WTC11 (cell line): ENCODE measurements at regions not wholly inside any gene's neighbourhood (a gene's known extent, or its start where the extent isn't known, plus 50 kb on each side); places are given as distances from the start of the nearest gene placed in this dataset.

Experiments used
- ATAC-seq: fragments of 200-7000 bp; cut with Tn5 transposase; 2 replicates; pipeline ENCODE4 v1.10.0; 2021; ENCODE audit warnings: mild to moderate bottlenecking, moderate library complexity
- CTCF ChIA-PET: fragments of 300-600 bp; sonication (Branson Sonifier 250); formaldehyde crosslinking; loops from one replicate; lab custom pipeline; 2021; ENCODE audit warnings: antibody characterized with exemption; lab: Charles Lee
- POLR2A ChIA-PET: fragments of 350-600 bp; sonication (Branson Sonifier 250); formaldehyde crosslinking; loops from one replicate; lab custom pipeline; 2021; ENCODE audit warnings: antibody characterized with exemption; lab: Charles Lee
- DNase-seq: peaks from one replicate; pipeline ENCODE4 v3.0.0; 2021; ENCODE audit warnings: low spot score
- H3K27ac Mint-ChIP-seq: 2 replicates; pipeline ENCODE4 v1.8.0; 2021; ENCODE audit warnings: mixed read lengths
- H3K27me3 Mint-ChIP-seq: 2 replicates; pipeline ENCODE4 v1.8.0; 2021; ENCODE audit warnings: low read depth, mild to moderate bottlenecking, moderate library complexity, mixed read lengths
- H3K36me3 Mint-ChIP-seq: 2 replicates; pipeline ENCODE4 v1.8.0; 2021; ENCODE audit warnings: mixed read lengths
- H3K4me1 Mint-ChIP-seq: 2 replicates; pipeline ENCODE4 v1.8.0; 2022; ENCODE audit warnings: mixed read lengths
- H3K4me3 Mint-ChIP-seq: 2 replicates; pipeline ENCODE4 v1.8.0; 2021; ENCODE audit warnings: mild to moderate bottlenecking, moderate library complexity, mixed read lengths
- H3K9me3 Mint-ChIP-seq: 2 replicates; pipeline ENCODE4 v1.8.0; 2021; ENCODE audit warnings: mixed read lengths
- AR ChIP-seq: fragments of 250-450 bp; sonication (Bioruptor Pico); IDR thresholded peaks from 2 replicates; pipeline ENCODE4 v1.9.0; 2021; ENCODE audit warnings: mild to moderate bottlenecking
- ATF6 ChIP-seq: sonication (generic); formaldehyde crosslinking; IDR thresholded peaks from 2 replicates; pipeline ENCODE4 v1.8.1; 2023; ENCODE audit warnings: mild to moderate bottlenecking, missing genetic modification reagents
- CREB1 ChIP-seq: sonication (generic); formaldehyde crosslinking; IDR thresholded peaks from 2 replicates; pipeline ENCODE4 v1.8.0; 2023; ENCODE audit warnings: mild to moderate bottlenecking, missing genetic modification reagents
- E2F5 ChIP-seq: sonication (generic); formaldehyde crosslinking; IDR thresholded peaks from 2 replicates; pipeline ENCODE4 v1.8.1; 2022; ENCODE audit warnings: mild to moderate bottlenecking, moderate library complexity, missing genetic modification reagents
- ERG ChIP-seq: fragments of 250-450 bp; sonication (Bioruptor Pico); IDR thresholded peaks from 2 replicates; pipeline ENCODE4 v1.8.0; 2021; ENCODE audit warnings: mild to moderate bottlenecking
- HMGXB4 ChIP-seq: sonication (generic); formaldehyde crosslinking; IDR thresholded peaks from 2 replicates; pipeline ENCODE4 v1.8.1; 2023; ENCODE audit warnings: mild to moderate bottlenecking, moderate library complexity, missing genetic modification reagents
- JUN ChIP-seq: sonication (generic); formaldehyde crosslinking; IDR thresholded peaks from 2 replicates; pipeline ENCODE4 v1.8.0; 2023; ENCODE audit warnings: mild to moderate bottlenecking, missing genetic modification reagents
- MLX ChIP-seq: sonication (generic); formaldehyde crosslinking; IDR thresholded peaks from 2 replicates; pipeline ENCODE4 v1.8.1; 2023; ENCODE audit warnings: mild to moderate bottlenecking, missing genetic modification reagents, moderate library complexity
- NFATC4 ChIP-seq: fragments of 250-450 bp; sonication (Bioruptor Pico); IDR thresholded peaks from 2 replicates; pipeline ENCODE4 v1.9.0; 2021; ENCODE audit warnings: mild to moderate bottlenecking
- NR1H2 ChIP-seq: sonication (generic); formaldehyde crosslinking; IDR thresholded peaks from 2 replicates; pipeline ENCODE4 v1.9.0; 2021; ENCODE audit warnings: mild to moderate bottlenecking, moderate library complexity, missing genetic modification reagents
- SOX15 ChIP-seq: fragments of 250-450 bp; sonication (Bioruptor Pico); IDR thresholded peaks from 2 replicates; pipeline ENCODE4 v1.9.0; 2021; ENCODE audit warnings: mild to moderate bottlenecking
- USF2 ChIP-seq: sonication (generic); formaldehyde crosslinking; IDR thresholded peaks from 2 replicates; pipeline ENCODE4 v1.8.1; 2023; ENCODE audit warnings: mild to moderate bottlenecking, missing genetic modification reagents, moderate library complexity
- ZNF317 ChIP-seq: sonication (generic); formaldehyde crosslinking; IDR thresholded peaks from 2 replicates; pipeline ENCODE4 v1.8.1; 2023; ENCODE audit warnings: low read depth, mild to moderate bottlenecking, moderate library complexity, missing genetic modification reagents, borderline replicate concordance
- ZNF396 ChIP-seq: fragments of 250-450 bp; sonication (Bioruptor Pico); IDR thresholded peaks from 2 replicates; pipeline ENCODE4 v1.8.0; 2021; ENCODE audit warnings: mild to moderate bottlenecking, moderate library complexity, borderline replicate concordance
- ZNF532 ChIP-seq: fragments of 250-450 bp; sonication (Bioruptor Pico); IDR thresholded peaks from 2 replicates; pipeline ENCODE4 v1.9.0; 2021; ENCODE audit warnings: mild to moderate bottlenecking, borderline replicate concordance

- H3K4me1 Mint-ChIP-seq: peaks cover 13% of the 10 kb centered on the region
- H3K27me3 Mint-ChIP-seq: peaks cover 3% of the 10 kb centered on the region; the same call in 1 of the 2 replicates
- no peak overlapping the region for H3K4me3 Mint-ChIP-seq
- H3K36me3 Mint-ChIP-seq: no peaks in the 10 kb centered on the region
- CTCF ChIA-PET: no interaction called here
- TF ChIP-seq E2F5 (CRISPR knock-in tag) (no peak), CREB1 (no peak), ZNF396 (CRISPR knock-in tag) (no peak), MLX (CRISPR knock-in tag) (no peak), NR1H2 (CRISPR knock-in tag) (no peak), AR (no peak), USF2 (CRISPR knock-in tag) (no peak), HMGXB4 (no peak), NFATC4 (CRISPR knock-in tag) (no peak), ATF6 (CRISPR knock-in tag) (no peak), JUN (CRISPR knock-in tag) (no peak), SOX15 (CRISPR knock-in tag) (no peak), ZNF317 (CRISPR knock-in tag) (no peak), ZNF532 (CRISPR knock-in tag) (no peak), ERG (CRISPR knock-in tag) (no peak)
- DNase-seq (no peak), ATAC-seq (no peak)
- no peak overlapping the region for H3K27ac Mint-ChIP-seq
- POLR2A ChIA-PET: no interaction called here
- H3K9me3 Mint-ChIP-seq: no peaks in the 10 kb centered on the region
Observed at GRCh38 chr10:62887642-62888041, 71.5 kb upstream of the EGR2 start.
